ENCODE measurements at regions not wholly inside any gene's neighbourhood (a gene's known extent, or its start where the extent isn't known, plus 50 kb on each side); places are given as distances from the start of the nearest gene placed in this dataset.
"Not testable (repeated sequence)": the region's sequence is repeated elsewhere in the genome, so short reads cannot be mapped to it uniquely, and the experiment has no call there.

- H3K27ac ChIP-seq: no peak overlapping the region
- TF ChIP-seq, protein P1, sequence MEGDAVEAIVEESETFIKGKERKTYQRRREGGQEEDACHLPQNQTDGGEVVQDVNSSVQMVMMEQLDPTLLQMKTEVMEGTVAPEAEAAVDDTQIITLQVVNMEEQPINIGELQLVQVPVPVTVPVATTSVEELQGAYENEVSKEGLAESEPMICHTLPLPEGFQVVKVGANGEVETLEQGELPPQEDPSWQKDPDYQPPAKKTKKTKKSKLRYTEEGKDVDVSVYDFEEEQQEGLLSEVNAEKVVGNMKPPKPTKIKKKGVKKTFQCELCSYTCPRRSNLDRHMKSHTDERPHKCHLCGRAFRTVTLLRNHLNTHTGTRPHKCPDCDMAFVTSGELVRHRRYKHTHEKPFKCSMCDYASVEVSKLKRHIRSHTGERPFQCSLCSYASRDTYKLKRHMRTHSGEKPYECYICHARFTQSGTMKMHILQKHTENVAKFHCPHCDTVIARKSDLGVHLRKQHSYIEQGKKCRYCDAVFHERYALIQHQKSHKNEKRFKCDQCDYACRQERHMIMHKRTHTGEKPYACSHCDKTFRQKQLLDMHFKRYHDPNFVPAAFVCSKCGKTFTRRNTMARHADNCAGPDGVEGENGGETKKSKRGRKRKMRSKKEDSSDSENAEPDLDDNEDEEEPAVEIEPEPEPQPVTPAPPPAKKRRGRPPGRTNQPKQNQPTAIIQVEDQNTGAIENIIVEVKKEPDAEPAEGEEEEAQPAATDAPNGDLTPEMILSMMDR (IDR thresholded peaks at IDR 0.05): no peak
- no peak for TF ChIP-seq ZFX (IDR thresholded peaks at IDR 0.05; ENCODE audit: borderline replicate concordance)
Observed at GRCh38 chr11:82191695-82192094, 542.0 kb downstream of the FAM181B start.

- no peak for TF ChIP-seq ZFX (IDR thresholded peaks at IDR 0.05; ENCODE audit: borderline replicate concordance)
- TF ChIP-seq, protein P1 (IDR thresholded peaks at IDR 0.05): no peak
- no peak overlapping the region for H3K27ac ChIP-seq
Observed at GRCh38 chr11:82185925-82186324, 547.7 kb downstream of the FAM181B start.

DNA sequence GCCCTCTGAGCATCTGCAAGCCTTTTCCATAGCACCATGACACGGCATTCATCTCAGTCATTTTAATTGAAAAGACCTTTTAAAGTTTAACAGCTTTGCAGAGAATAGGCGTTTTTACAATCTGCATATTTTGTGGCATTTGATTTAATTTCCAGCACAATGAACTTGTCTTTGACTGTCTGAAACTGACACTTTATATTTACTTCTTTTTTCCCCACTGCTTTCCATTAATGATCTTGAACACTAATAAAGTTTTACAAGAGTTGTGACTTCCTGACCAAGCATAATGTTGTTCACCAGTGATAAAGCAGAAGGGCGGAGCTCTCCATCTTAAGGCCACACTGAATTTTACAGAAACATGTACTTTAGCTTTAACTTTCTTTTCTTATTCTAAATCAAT lies 548.7 kb downstream of the FAM181B start:
- TF ChIP-seq, protein P1 (IDR thresholded peaks at IDR 0.05): no peak
- TF ChIP-seq ZFX (IDR thresholded peaks at IDR 0.05; ENCODE audit: borderline replicate concordance): no peak
- H3K27ac ChIP-seq: no peak overlapping the region

GRCh38 chr11:82183346-82183745 lies 550.3 kb downstream of the FAM181B start:
- H3K27ac ChIP-seq: no peak overlapping the region
- TF ChIP-seq ZFX (IDR thresholded peaks at IDR 0.05; ENCODE audit: borderline replicate concordance): no peak
- TF ChIP-seq, protein P1 (IDR thresholded peaks at IDR 0.05): no peak

- not testable (repeated sequence) for H3K27ac ChIP-seq
Observed at GRCh38 chr11:82182697-82183096, 551.0 kb downstream of the FAM181B start.

DNA sequence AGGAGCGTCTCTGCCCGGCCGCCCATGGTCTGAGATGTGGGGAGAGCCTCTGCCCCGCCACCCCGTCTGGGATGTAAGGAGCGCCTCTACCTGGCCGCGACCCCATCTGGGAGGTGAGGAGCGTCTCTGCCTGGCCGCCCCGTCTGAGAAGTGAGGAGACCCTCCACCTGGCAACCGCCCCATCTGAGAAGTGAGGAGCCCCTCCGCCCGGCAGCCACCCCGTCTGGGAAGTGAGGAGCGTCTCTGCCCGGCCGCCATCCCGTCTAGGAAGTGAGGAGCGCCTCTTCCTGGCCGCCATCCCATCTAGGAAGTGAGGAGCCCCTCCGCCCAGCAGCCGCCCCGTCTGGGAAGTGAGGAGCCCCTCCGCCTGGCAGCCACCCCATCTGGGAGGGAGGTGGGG lies 551.9 kb downstream of the FAM181B start:
- H3K27ac ChIP-seq: not testable (repeated sequence)

DNA sequence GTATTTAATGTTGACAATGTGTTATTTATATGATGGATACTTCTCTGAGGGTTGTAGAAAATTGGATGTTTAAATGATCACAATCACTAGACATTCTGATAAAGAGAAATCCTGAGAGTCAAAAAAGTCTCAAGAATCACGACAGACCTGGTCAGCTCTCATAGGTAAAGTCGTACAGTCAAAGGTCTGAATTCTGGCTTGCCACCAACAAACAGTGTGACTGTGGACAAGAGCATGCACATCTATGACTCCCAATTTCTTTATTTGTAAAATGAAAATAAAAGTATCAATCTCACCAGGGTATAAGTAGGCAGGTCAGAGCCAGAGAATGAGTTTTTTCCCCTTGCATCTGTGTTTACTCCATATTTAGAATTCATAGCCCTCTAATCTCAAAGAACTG lies 556.7 kb downstream of the FAM181B start:
- no peak overlapping the region for H3K27ac ChIP-seq
- TF ChIP-seq, protein P1 (IDR thresholded peaks at IDR 0.05): no peak
- no peak for TF ChIP-seq ZFX (IDR thresholded peaks at IDR 0.05; ENCODE audit: borderline replicate concordance)

DNA sequence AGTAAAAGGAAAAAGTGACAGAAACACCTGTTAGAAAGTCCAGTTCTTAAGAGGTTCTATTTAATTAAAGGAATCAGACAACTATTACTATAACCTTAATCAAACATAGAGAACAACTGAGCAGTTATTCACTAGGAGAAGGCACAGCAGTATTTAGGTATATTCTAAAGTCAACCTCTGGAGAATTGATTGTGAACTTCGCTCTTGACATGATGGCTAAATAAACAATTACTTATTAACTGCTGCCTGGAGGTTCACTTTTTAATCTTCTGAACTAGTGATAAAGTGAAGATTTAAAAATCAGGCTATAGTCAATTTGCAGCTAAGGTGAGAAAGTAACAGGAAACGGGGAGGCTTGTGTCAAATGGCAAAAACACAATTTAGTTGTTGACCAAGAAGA lies 557.3 kb downstream of the FAM181B start:
- no peak overlapping the region for H3K27ac ChIP-seq
- no peak for TF ChIP-seq ZFX (IDR thresholded peaks at IDR 0.05; ENCODE audit: borderline replicate concordance)
- TF ChIP-seq, protein P1 (IDR thresholded peaks at IDR 0.05): no peak
